Heart left ventricle (tissue), 16 donors: ENCODE measurements at regions not wholly inside any gene's neighbourhood (a gene's known extent, or its start where the extent isn't known, plus 50 kb on each side); places are given as distances from the start of the nearest gene placed in this dataset.

Experiments
- ATAC-seq, 4 donors: fragments of 200-7000 bp; cut with Tn5 transposase; one replicate each; pipeline ENCODE4 v1.9.1; 2020 to 2022; ENCODE audit warnings: moderate library complexity in 4 of 4, mild to moderate bottlenecking in 3 of 4, moderate number of reproducible peaks in 1 of 4
- DNase-seq, 5 donors: peaks; one replicate each; pipeline ENCODE4 v3.0.0-alpha.2; 2020
- H3K27ac ChIP-seq, 12 donors: fragments of 200-600 bp; sonication (generic) in 4 of 12; one replicate each; pipeline versions ENCODE4 v1.5.0 to v1.8.0; 2016 to 2022; ENCODE audit warnings: mild to moderate bottlenecking in 2 of 12
- H3K27me3 ChIP-seq, 9 donors: fragments of 200-600 bp; sonication (generic) in 2 of 9; one replicate each; pipeline versions ENCODE4 v1.5.1 to v1.8.0; 2016 to 2022; ENCODE audit warnings: mild to moderate bottlenecking in 3 of 9
- H3K36me3 ChIP-seq, 9 donors: fragments of 200-600 bp; sonication (generic) in 2 of 9; one replicate each; pipeline versions ENCODE4 v1.5.0 to v1.8.0; 2018 to 2022; ENCODE audit warnings: mild to moderate bottlenecking in 2 of 9
- H3K4me1 ChIP-seq, 12 donors: fragments of 200-600 bp; sonication (generic) in 4 of 12; one replicate each; pipeline versions ENCODE4 v1.5.0 to v1.8.0; 2016 to 2022; ENCODE audit warnings: mild to moderate bottlenecking in 3 of 12
- H3K4me3 ChIP-seq, 12 donors: fragments of 200-600 bp; sonication (generic) in 4 of 12; one replicate each; pipeline versions ENCODE4 v1.5.0 to v1.8.0; 2017 to 2022; ENCODE audit warnings: mild to moderate bottlenecking in 9 of 12, moderate library complexity in 4 of 12
- H3K9me3 ChIP-seq, 12 donors: fragments of 200-600 bp; sonication (generic) in 4 of 12; one replicate each; pipeline versions ENCODE4 v1.5.0 to v1.8.0; 2016 to 2022; ENCODE audit warnings: mild to moderate bottlenecking in 1 of 12
- POLR2A ChIP-seq, 2 donors: fragments of 450-650 bp; IDR thresholded peaks; one replicate each; pipeline ENCODE4 v1.6.1; 2017; ENCODE audit warnings: antibody characterized with exemption in 2 of 2, mild to moderate bottlenecking in 2 of 2, moderate library complexity in 2 of 2
- WGBS, 4 donors: extraction: QIAGEN DNeasy Blood & Tissue Kit in 2 of 4; methylation state at CpG; one replicate each; pipeline versions ENCODE4 v1.1.5 to v1.1.7; 2013 to 2018; 5-methylcytosine and 5-hydroxymethylcytosine counted together
- intact Hi-C, 10 donors: fragments of 100-400 bp; cut with DNase I; formaldehyde crosslinking; loops; one replicate each; pipeline versions ENCODE4 v1.11.1 to v1.14.2; 2022
- TF ChIP-seq, protein P1 (sequence below), 12 donors: fragments of 200-600 bp; sonication (generic) in 4 of 12; IDR thresholded peaks; one replicate each; pipeline versions ENCODE4 v1.5.0 to v1.8.0; 2018 to 2022; ENCODE audit warnings: antibody characterized with exemption in 12 of 12, mild to moderate bottlenecking in 5 of 12
- donor health status: ischemic (EF 13 %, LVEDD 7.1; RV severe dilation, severe dysfunction).
- donor health status: healthy with polysubstance abuse.
- donor health status: DM: no; HTN: yes; CAD: no.
- donor health status: DM: no; HTN: no; CAD: no.
- donor health status: ischemic (EF 25% LVEDD 6.9; RV normal size, moderate dysfunction).
- donor health status: ischemic (EF 25% LVEDD 5.7; RV mildly dilated, moderate dysfunction).
- donor health status: healthy.
- donor health status: DM: yes; HTN: yes; CAD: no.
- donor health status: ischemic (EF 35%, LVEDD 5.7; RV mildly dilated, moderate dysfunction).
- donor health status: nonischemic (EF 11% LVEDD 7.7; RV severe dilation, severe dysfunction).
- donor health status: DM: yes; HTN: yes; CAD: no.
- donor health status: PGD.
- donor health status: ischemic (EF 29% LVEDD 5.4; RV normal size, mild dysfunction).
- donor health status: nonischemic (EF 23%, LVEDD 6.1; RV moderate dilation, normal function).

GRCh38 chr1:221796700-221797099 lies 54.8 kb upstream of the DUSP10 start:
- Histone ChIP-seq H3K27ac (no peak overlapping the region), H3K36me3 (no peaks in the 10 kb centered on the region), H3K4me1 (no peaks in the 10 kb centered on the region), H3K9me3 (peaks cover 0 to 11% (median 0%) of the 10 kb centered on the region in 12 donors), H3K4me3 (no peak overlapping the region), H3K27me3 (no peaks in the 10 kb centered on the region)
- no peak for DNase-seq
- TF ChIP-seq POLR2A (IDR thresholded peaks at IDR 0.05) = no peak
- TF ChIP-seq, protein P1, sequence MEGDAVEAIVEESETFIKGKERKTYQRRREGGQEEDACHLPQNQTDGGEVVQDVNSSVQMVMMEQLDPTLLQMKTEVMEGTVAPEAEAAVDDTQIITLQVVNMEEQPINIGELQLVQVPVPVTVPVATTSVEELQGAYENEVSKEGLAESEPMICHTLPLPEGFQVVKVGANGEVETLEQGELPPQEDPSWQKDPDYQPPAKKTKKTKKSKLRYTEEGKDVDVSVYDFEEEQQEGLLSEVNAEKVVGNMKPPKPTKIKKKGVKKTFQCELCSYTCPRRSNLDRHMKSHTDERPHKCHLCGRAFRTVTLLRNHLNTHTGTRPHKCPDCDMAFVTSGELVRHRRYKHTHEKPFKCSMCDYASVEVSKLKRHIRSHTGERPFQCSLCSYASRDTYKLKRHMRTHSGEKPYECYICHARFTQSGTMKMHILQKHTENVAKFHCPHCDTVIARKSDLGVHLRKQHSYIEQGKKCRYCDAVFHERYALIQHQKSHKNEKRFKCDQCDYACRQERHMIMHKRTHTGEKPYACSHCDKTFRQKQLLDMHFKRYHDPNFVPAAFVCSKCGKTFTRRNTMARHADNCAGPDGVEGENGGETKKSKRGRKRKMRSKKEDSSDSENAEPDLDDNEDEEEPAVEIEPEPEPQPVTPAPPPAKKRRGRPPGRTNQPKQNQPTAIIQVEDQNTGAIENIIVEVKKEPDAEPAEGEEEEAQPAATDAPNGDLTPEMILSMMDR (IDR thresholded peaks at IDR 0.05) = no peak
- intact Hi-C loops = no loop called here
- no peak for ATAC-seq
- WGBS, 4 donors = 71 to 83% (median 81%) methylated on average over 2 of the region's 2 CpGs

GRCh38 chr1:221795380-221795779 lies 53.5 kb upstream of the DUSP10 start:
- peaks cover 0 to 11% (median 0%) of the 10 kb centered on the region in 12 donors for H3K9me3 ChIP-seq
- intact Hi-C loops = no loop called here
- no peak overlapping the region for H3K27ac ChIP-seq
- TF ChIP-seq, protein P1 (IDR thresholded peaks at IDR 0.05) = no peak
- no peak for TF ChIP-seq POLR2A (IDR thresholded peaks at IDR 0.05)
- ATAC-seq = no peak
- H3K4me3 ChIP-seq = no peak overlapping the region
- WGBS, 4 donors = 80 to 90% (median 86%) methylated on average over 3 of the region's 3 CpGs
- DNase-seq = no peak
- H3K27me3 ChIP-seq = no peaks in the 10 kb centered on the region
- no peaks in the 10 kb centered on the region for H3K36me3 ChIP-seq
- no peaks in the 10 kb centered on the region for H3K4me1 ChIP-seq

DNA sequence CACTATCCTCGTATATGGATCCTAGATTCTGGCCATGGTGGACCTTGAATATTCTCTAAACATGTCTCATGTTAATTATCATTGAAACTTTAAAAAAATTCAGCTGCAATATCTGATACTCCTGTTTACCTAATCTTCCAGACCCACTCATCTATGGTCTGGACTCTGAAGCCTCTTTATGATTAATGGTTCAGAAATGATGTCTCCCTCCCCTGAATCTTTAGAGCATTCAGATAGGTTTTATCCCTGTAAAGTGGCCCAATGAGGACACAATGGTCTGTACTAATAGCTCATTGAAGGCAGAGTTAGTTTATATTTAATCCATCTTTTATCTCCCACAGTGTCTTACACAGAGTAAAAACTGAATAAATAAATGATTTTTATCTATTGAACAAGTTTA lies 53.0 kb upstream of the DUSP10 start:
- peaks cover 0 to 8% (median 0%) of the 10 kb centered on the region in 12 donors for H3K9me3 ChIP-seq
- intact Hi-C loops = no loop called here
- 72 to 82% (median 79%) methylated on average over 1 of the region's 1 CpG for WGBS, 4 donors

DNA sequence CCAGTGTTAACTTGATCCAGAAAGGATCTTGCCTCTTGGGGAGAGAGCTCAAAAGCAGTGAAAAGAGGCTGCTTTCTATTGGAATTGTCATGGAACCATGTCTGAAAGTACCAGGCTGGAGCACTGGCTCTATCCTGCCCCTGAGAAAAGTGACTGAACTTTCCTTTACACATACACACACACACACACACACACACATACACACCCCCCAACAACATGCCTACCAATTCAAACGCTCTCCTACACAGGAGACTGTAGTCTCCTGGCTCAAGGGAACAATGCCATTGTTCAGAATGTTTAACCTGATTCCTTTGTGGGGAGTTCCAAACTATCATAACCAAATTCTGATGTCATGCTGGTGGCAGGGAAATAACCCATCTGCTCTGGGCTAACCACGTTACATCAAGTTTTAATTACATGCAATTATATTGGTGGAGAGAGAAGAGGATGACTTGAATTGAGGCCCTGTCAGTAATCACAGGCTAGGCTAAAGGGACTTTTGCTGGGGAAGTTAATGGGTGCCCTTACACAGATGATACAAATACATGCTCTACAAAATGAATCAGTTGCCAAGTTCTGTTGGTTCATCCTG lies 52.3 kb upstream of the DUSP10 start:
- Histone ChIP-seq H3K9me3 (peaks cover 0 to 5% (median 0%) of the 10 kb centered on the region in 12 donors), H3K4me3 (no peak overlapping the region), H3K27me3 (no peaks in the 10 kb centered on the region), H3K27ac (no peak overlapping the region), H3K36me3 (no peaks in the 10 kb centered on the region), H3K4me1 (no peaks in the 10 kb centered on the region)
- ATAC-seq (no peak), DNase-seq (no peak)
- WGBS, 4 donors = 40 to 71% (median 60%) methylated on average over 2 of the region's 2 CpGs
- TF ChIP-seq, protein P1 (IDR thresholded peaks at IDR 0.05) = no peak
- no peak for TF ChIP-seq POLR2A (IDR thresholded peaks at IDR 0.05)
- intact Hi-C loops = no loop called here

More for the DNA sequence above, 53.0 kb upstream of the DUSP10 start:
- no peak overlapping the region for H3K27ac ChIP-seq
- no peak for TF ChIP-seq POLR2A (IDR thresholded peaks at IDR 0.05)
- TF ChIP-seq, protein P1 (IDR thresholded peaks at IDR 0.05) = no peak
- H3K36me3 ChIP-seq = no peaks in the 10 kb centered on the region
- ATAC-seq = no peak
- no peak for DNase-seq
- H3K4me1 ChIP-seq = no peaks in the 10 kb centered on the region
- H3K27me3 ChIP-seq = no peaks in the 10 kb centered on the region
- H3K4me3 ChIP-seq = no peak overlapping the region
